ENCODE measurements at regions not wholly inside any gene's neighbourhood (a gene's known extent, or its start where the extent isn't known, plus 50 kb on each side); places are given as distances from the start of the nearest gene placed in this dataset.

DNA sequence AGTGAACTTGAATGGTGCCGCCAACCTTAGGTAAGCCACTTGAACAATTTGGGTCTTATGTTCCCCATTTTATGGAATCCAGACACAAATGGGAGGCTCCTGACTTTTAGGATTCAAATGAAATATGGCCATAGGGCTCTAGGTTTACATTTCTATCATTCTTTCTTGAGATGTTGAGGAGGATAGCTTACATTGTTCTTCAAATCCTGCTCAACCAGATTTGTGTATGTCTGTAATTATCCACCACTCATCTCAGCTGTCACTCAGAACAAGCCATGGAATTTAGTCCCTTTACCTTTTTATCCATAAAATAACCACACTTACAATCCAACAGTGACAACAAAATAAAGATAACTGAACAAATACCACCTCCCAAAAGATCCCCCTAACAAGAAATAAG is 682.9 kb upstream of the PTBP2 start (continued):
- TF ChIP-seq BCL11A (IDR thresholded peaks at IDR 0.05; ENCODE audit: low read depth in 2 of 2, low read length in 2 of 2) (no peak), CHD2 (IDR thresholded peaks at IDR 0.05; ENCODE audit: low read length) (no peak), TAF7 (optimal IDR thresholded peaks at IDR 0.05; ENCODE audit: borderline replicate concordance, low read depth, low read length) (no peak), BRCA1 (IDR thresholded peaks at IDR 0.05; ENCODE audit: low read depth, low read length) (no peak)

Measured in H1 (cell line).